SU-DHL-6 (cell line): ENCODE measurements at regions not wholly inside any gene's neighbourhood (a gene's known extent, or its start where the extent isn't known, plus 50 kb on each side); places are given as distances from the start of the nearest gene placed in this dataset.
"Not testable (repeated sequence)": the region's sequence is repeated elsewhere in the genome, so short reads cannot be mapped to it uniquely, and the experiment has no call there.

Source experiments
- EZH2phosphoT487 ChIP-seq: fragments of 200-600 bp; sonication (generic), shearing (Covaris generic); conservative IDR thresholded peaks from 2 replicates; pipeline ENCODE4 v1.6.1; 2018; ENCODE audit warnings: mild to moderate bottlenecking, antibody characterized with exemption, low read length, moderate library complexity, mixed read lengths
- TF ChIP-seq, protein P1 (sequence below): fragments of 200-600 bp; sonication (generic); IDR thresholded peaks from one replicate; pipeline ENCODE4 v1.5.1; 2017; ENCODE audit warnings: antibody characterized with exemption, mild to moderate bottlenecking, low read length, moderate library complexity; ENCODE audit not compliant: insufficient read depth, poor library complexity, severe bottlenecking

DNA sequence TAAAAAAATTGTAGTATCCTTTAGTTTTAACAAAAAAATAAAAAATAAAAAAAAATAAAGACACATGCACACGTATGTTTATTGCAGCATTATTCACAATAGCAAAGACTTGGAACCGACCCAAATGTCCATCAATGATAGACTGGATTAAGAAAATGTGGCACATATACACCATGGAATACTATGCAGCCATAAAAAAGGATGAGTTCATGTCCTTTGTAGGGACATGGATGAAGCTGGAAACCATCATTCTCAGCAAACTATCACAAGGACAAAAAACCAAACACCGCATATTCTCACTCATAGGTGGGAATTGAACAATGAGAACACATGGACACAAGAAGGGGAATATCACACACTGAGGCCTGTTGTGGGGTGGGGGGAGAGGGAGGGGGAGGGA is 370.4 kb downstream of the VRK1 start:
- TF ChIP-seq EZH2phosphoT487: not testable (repeated sequence)
- TF ChIP-seq, protein P1, sequence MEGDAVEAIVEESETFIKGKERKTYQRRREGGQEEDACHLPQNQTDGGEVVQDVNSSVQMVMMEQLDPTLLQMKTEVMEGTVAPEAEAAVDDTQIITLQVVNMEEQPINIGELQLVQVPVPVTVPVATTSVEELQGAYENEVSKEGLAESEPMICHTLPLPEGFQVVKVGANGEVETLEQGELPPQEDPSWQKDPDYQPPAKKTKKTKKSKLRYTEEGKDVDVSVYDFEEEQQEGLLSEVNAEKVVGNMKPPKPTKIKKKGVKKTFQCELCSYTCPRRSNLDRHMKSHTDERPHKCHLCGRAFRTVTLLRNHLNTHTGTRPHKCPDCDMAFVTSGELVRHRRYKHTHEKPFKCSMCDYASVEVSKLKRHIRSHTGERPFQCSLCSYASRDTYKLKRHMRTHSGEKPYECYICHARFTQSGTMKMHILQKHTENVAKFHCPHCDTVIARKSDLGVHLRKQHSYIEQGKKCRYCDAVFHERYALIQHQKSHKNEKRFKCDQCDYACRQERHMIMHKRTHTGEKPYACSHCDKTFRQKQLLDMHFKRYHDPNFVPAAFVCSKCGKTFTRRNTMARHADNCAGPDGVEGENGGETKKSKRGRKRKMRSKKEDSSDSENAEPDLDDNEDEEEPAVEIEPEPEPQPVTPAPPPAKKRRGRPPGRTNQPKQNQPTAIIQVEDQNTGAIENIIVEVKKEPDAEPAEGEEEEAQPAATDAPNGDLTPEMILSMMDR: not testable (repeated sequence)
